ENCODE measurements at regions not wholly inside any gene's neighbourhood (a gene's known extent, or its start where the extent isn't known, plus 50 kb on each side); places are given as distances from the start of the nearest gene placed in this dataset.

- H3K79me2 ChIP-seq (ENCODE audit: insufficient read depth, low read length), result no peaks in the 10 kb centered on the region
- ATAC-seq, result no peak
- no peak overlapping the region for H2AFZ ChIP-seq (ENCODE audit: low read length)
- no peak for FAIRE-seq
- ChIA-PET CTCF (ENCODE audit: low intra/inter-chr PET ratio, low total read pairs) (no interaction called here), POLR2A (no interaction called here)
- H3K4me2 ChIP-seq (ENCODE audit: low read depth, low read length), result no peak overlapping the region
- H3K9ac ChIP-seq (ENCODE audit: insufficient read depth, low read depth, low read length), result no peak overlapping the region
- no peaks in the 10 kb centered on the region for H3K9me3 ChIP-seq (ENCODE audit: low read length)
- no peaks in the 10 kb centered on the region for H3K27me3 ChIP-seq (ENCODE audit: control insufficient read depth in 1 of 2, insufficient read depth in 2 of 2, low read length in 2 of 2)
- BruUV-seq (replicated peaks), result no TSS peak
- no peaks in the 10 kb centered on the region for H4K20me1 ChIP-seq (ENCODE audit: insufficient read depth, low read length)
- no peaks in the 10 kb centered on the region for H3K4me1 ChIP-seq (ENCODE audit: insufficient read depth, low read length)
- intact Hi-C loops (cut with micrococcal nuclease; ENCODE audit: unreplicated experiment) (no loop called here), in situ Hi-C loops (cut with HindIII; ENCODE audit: extremely low pct_ligation_motif_present, low pct_unique_long_range_greater_than_20kb) (no loop called here)
- H3K36me3 ChIP-seq (replicated peaks in 1 of 2; ENCODE audit: control insufficient read depth in 1 of 2, insufficient read depth in 2 of 2, low read length in 2 of 2), result no peaks in the 10 kb centered on the region
- TF ChIP-seq ZNF781 (CRISPR knock-in tag; IDR thresholded peaks at IDR 0.05; ENCODE audit: borderline replicate concordance, not compliant biosample characterization) (no peak), ZNF761 (CRISPR knock-in tag; conservative IDR thresholded peaks at IDR 0.05) (no peak), JUN (CRISPR knock-in tag; IDR thresholded peaks at IDR 0.05) (no peak), ZNF724P (CRISPR knock-in tag; IDR thresholded peaks at IDR 0.05; ENCODE audit: borderline replicate concordance) (no peak), ZNF670 (CRISPR knock-in tag; IDR thresholded peaks at IDR 0.05; ENCODE audit: borderline replicate concordance) (no peak), SUZ12 (IDR thresholded peaks at IDR 0.05; ENCODE audit: low read depth, low read length) (no peak), CTCF (CRISPR knock-in tag; IDR thresholded peaks at IDR 0.05) (no peak)
- no peak overlapping the region for H3K4me3 ChIP-seq (replicated peaks in 1 of 3; ENCODE audit: insufficient read depth in 1 of 3, low read depth in 2 of 3, low read length in 3 of 3)
- no peak overlapping the region for H3K27ac ChIP-seq (ENCODE audit: extremely low read length, insufficient read depth, low read length)
- WGBS (ENCODE audit: low lambda C conversion rate), result 0% methylated on average over 3 of the region's 3 CpGs
- no peak for DNase-seq (ENCODE audit: low spot score)
These were observed 553.5 kb downstream of the PKHD1 start for GRCh38 chr6:51533962-51534361.

- H3K4me3 ChIP-seq (replicated peaks in 1 of 3; ENCODE audit: insufficient read depth in 1 of 3, low read depth in 2 of 3, low read length in 3 of 3), result no peak overlapping the region
- no peaks in the 10 kb centered on the region for H4K20me1 ChIP-seq (ENCODE audit: insufficient read depth, low read length)
- ATAC-seq, result no peak
- CTCF ChIA-PET (ENCODE audit: low intra/inter-chr PET ratio, low total read pairs), result no interaction called here
- no TSS peak for BruUV-seq (replicated peaks)
- DNase-seq (ENCODE audit: low spot score), result no peak
- no peak for TF ChIP-seq ZNF569 (CRISPR knock-in tag; IDR thresholded peaks at IDR 0.05; ENCODE audit: borderline replicate concordance)
- H3K36me3 ChIP-seq (replicated peaks in 1 of 2; ENCODE audit: control insufficient read depth in 1 of 2, insufficient read depth in 2 of 2, low read length in 2 of 2), result no peaks in the 10 kb centered on the region
- intact Hi-C loops (cut with micrococcal nuclease; ENCODE audit: unreplicated experiment), result no loop called here
- H3K9me3 ChIP-seq (ENCODE audit: low read length), result no peaks in the 10 kb centered on the region
- no peak overlapping the region for H3K4me2 ChIP-seq (ENCODE audit: low read depth, low read length)
- H3K4me1 ChIP-seq (ENCODE audit: insufficient read depth, low read length), result no peaks in the 10 kb centered on the region
- POLR2A ChIA-PET, result no interaction called here
- no peaks in the 10 kb centered on the region for H3K27me3 ChIP-seq (ENCODE audit: control insufficient read depth in 1 of 2, insufficient read depth in 2 of 2, low read length in 2 of 2)
- in situ Hi-C loops (cut with HindIII; ENCODE audit: extremely low pct_ligation_motif_present, low pct_unique_long_range_greater_than_20kb), result no loop called here
- H3K27ac ChIP-seq (ENCODE audit: extremely low read length, insufficient read depth, low read length), result no peak overlapping the region
- no peak overlapping the region for H2AFZ ChIP-seq (ENCODE audit: low read length)
- FAIRE-seq, result no peak
- H3K9ac ChIP-seq (ENCODE audit: insufficient read depth, low read depth, low read length), result no peak overlapping the region
- 0% methylated on average over 1 of the region's 1 CpG for WGBS (ENCODE audit: low lambda C conversion rate)
- H3K79me2 ChIP-seq (ENCODE audit: insufficient read depth, low read length), result no peaks in the 10 kb centered on the region
These were observed 552.1 kb downstream of the PKHD1 start for GRCh38 chr6:51535327-51535726.
